Hematopoietic multipotent progenitor cell treated with erythropoietin and hydrocortisone succinate and interleukin-3 and kit ligand, for 8 days (in vitro differentiated cells): ENCODE measurements at regions not wholly inside any gene's neighbourhood (a gene's known extent, or its start where the extent isn't known, plus 50 kb on each side); places are given as distances from the start of the nearest gene placed in this dataset.

Source experiments
- DNase-seq: peaks from one replicate; pipeline ENCODE4 v3.0.0-alpha.2; 2015

DNA sequence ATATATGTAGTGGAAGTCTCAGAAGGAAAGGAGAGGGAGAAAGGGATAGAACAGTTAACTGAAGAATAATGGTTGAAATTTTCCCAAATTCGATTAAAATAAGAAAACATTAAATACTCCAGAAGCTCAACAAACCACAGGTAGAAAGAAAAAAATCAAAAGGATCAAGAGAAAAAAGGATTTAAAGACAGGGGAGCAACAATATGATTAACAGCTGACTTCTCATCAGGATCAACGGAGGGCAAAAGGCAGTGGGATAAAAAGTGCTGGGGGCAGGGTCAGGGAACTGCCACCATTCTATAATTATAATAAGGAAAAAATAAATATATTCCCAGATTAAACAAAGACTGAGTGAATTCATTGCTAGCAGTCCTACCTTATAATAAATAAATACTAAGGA lies 55.3 kb downstream of the CDKN2C start:
- DNase-seq = no peak

DNA sequence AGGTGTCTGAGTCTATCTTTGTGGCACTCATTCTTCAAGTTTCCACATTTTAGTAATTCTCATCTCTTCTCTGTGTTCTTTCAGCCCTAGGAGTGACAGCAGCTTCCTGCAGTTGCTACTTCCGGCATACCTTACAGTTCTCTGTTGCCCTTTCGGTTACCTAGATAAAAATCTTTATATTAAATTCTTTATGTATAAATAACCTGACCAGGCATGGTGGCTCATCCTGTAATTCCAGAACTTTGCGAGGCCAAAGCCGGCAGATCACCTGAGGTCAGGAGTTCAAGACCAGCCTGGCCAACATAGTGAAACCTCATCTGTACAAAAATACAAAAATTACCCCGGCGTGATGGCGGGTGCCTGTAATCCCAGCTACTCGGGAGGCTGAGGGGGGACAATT lies 62.9 kb downstream of the CDKN2C start:
- no peak for DNase-seq

DNA sequence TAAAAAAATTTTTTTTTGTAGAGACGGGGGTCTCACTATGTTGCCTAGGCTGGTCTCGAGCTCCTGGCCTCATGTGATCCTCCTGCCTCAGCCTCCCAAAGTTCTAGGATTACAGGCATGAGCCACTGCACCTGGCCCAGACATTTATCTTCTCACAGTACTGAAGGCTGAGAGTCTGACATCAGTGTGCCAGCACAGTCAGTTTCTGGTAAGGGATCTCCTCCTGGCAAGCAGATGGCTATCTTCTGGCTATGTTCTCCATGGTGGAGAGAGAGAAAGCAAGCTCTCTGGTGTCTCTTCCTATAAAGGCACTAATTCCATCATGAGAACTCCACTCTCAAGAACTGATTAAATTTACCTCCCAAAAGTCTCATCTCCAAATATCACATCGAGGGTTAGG lies 57.8 kb upstream of the C1orf185 start:
- DNase-seq = peak; percentile 10

- peak; percentile 36 for DNase-seq
These were observed 57.2 kb upstream of the C1orf185 start for GRCh38 chr1:51044834-51045233.

DNA sequence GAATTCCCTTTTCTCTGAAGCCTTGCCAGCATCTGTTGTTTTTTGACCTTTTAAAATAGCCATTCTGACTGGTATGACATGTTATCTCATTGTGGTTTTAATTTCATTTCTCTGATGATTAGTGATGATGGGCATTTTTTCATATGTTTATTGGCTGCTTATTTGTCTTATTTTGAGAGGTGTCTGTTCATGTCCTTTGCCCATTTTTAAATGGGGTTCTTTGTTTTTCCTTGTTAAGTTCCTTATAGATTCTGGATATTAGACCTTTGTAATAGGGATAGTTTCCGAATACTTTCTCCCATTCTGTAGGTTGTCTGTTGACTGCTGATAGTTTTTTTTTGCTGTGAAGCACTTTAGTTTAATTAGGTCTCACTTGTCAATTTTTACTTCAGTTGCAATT lies 54.0 kb upstream of the C1orf185 start:
- no peak for DNase-seq

DNA sequence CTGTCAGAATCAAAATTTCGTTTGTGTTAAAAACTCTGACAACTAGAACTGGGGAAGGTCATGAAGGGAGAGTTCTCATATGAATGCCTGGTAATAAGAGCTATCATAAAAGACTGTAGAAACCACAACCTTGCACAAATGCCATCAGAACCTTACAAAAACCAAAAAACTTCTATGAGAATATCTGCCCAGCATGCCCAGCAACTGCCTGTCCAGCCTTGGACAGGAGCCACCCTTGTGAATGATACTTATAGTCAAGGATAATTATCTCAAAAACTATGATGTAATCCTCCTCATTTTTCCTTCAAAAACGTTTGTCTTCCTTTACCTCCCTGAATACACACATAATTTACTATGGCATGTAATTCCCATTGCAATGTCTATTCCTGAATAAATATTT lies 53.4 kb upstream of the C1orf185 start:
- DNase-seq = no peak
